ENCODE measurements at regions not wholly inside any gene's neighbourhood (a gene's known extent, or its start where the extent isn't known, plus 50 kb on each side); places are given as distances from the start of the nearest gene placed in this dataset.

DNA sequence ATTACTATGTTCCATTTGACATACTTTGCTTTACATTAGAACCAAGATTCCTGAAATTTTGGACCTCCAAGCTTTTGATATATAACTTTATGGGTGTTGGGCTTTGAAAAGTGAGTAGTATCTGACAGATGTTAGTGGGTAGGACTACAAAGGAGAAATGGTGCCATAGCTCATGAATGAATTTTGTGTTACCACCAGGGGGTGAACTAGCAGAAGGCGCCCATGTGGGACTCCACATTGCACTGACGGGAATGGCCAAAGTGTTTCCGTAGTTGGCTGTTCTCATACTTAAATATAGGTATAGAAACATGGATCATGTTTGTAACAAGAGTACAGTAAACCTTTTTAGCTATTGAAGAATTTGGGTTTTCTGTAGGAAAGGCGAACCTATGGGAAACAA, 337.5 kb downstream of the FLRT2 start:
- Histone ChIP-seq H3F3A (ENCODE audit: insufficient read depth, low read depth) (no peaks in the 10 kb centered on the region), H3K4me1 (replicated peaks; ENCODE audit: insufficient read depth) (no peaks in the 10 kb centered on the region), H3K9me3 (ENCODE audit: insufficient read depth, low read depth) (no peaks in the 10 kb centered on the region), H3K36me3 (ENCODE audit: low read depth) (no peaks in the 10 kb centered on the region), H2AFZ (no peak overlapping the region), H3K27me3 (ENCODE audit: insufficient read depth, low read depth) (no peaks in the 10 kb centered on the region), H3K9me2 (ENCODE audit: insufficient read depth) (no peaks in the 10 kb centered on the region), H3K4me3 (no peak overlapping the region), H4K20me1 (ENCODE audit: insufficient read depth) (no peaks in the 10 kb centered on the region), H3K79me2 (ENCODE audit: low read depth) (no peaks in the 10 kb centered on the region), H3K4me2 (no peak overlapping the region), H3K27ac (no peak overlapping the region)
- BruUV-seq (replicated peaks): no TSS peak
- no peak for DNase-seq
- CTCF ChIA-PET: no interaction called here
- POLR2A ChIA-PET (ENCODE audit: unreplicated experiment): no interaction called here
- TF ChIP-seq EZH2 (IDR thresholded peaks at IDR 0.05; ENCODE audit: low read depth): no peak
- TF ChIP-seq, protein P1, sequence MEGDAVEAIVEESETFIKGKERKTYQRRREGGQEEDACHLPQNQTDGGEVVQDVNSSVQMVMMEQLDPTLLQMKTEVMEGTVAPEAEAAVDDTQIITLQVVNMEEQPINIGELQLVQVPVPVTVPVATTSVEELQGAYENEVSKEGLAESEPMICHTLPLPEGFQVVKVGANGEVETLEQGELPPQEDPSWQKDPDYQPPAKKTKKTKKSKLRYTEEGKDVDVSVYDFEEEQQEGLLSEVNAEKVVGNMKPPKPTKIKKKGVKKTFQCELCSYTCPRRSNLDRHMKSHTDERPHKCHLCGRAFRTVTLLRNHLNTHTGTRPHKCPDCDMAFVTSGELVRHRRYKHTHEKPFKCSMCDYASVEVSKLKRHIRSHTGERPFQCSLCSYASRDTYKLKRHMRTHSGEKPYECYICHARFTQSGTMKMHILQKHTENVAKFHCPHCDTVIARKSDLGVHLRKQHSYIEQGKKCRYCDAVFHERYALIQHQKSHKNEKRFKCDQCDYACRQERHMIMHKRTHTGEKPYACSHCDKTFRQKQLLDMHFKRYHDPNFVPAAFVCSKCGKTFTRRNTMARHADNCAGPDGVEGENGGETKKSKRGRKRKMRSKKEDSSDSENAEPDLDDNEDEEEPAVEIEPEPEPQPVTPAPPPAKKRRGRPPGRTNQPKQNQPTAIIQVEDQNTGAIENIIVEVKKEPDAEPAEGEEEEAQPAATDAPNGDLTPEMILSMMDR (conservative IDR thresholded peaks at IDR 0.05): no peak
- intact Hi-C loops (cut with micrococcal nuclease; ENCODE audit: unreplicated experiment): no loop called here

DNA sequence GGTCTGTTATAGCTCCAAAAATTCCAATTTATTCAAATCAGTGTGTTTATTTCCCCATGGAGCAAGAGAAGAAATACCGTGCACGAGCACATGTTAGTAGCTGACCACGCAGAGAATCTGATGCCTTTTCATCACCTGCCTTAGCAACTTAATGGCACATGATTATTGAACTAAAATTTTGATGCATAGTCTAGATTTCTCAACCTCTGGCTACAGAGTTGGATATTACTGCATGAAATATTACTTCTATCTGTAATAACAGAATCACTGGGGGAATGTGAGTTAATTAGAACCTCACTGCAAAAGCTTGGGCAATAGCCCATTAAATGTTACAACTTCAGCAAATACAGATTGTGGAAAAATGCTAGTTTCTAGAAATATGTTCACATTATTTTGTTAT, 335.8 kb downstream of the FLRT2 start:
- H3K4me1 ChIP-seq (replicated peaks; ENCODE audit: insufficient read depth): no peaks in the 10 kb centered on the region
- CTCF ChIA-PET: no interaction called here
- intact Hi-C loops (cut with micrococcal nuclease; ENCODE audit: unreplicated experiment): no loop called here

DNA sequence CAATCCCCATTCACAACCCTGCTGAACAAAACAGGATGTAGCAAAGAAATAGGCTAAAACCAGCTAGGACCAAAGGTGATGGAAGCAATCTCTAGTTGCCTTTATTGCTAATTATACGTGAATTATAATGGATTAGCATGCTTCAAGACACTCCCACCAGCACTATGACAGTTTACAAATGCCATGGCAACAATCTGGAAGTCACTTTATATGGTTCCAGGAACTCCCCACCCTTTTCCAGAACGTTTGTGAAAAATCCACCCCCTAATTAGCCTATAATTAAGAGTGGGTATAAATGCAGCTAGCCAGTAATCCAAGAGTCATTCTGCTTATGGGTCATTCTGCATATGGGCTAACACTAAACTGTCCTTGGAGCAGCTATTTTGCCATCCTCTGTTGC, 328.7 kb downstream of the FLRT2 start:
- no peaks in the 10 kb centered on the region for H3K9me2 ChIP-seq (ENCODE audit: insufficient read depth)
- intact Hi-C loops (cut with micrococcal nuclease; ENCODE audit: unreplicated experiment): no loop called here
- H3K9me3 ChIP-seq (ENCODE audit: insufficient read depth, low read depth): no peaks in the 10 kb centered on the region
- H3K79me2 ChIP-seq (ENCODE audit: low read depth): no peaks in the 10 kb centered on the region
- CTCF ChIA-PET: no interaction called here
- H2AFZ ChIP-seq: no peak overlapping the region
- no peaks in the 10 kb centered on the region for H3F3A ChIP-seq (ENCODE audit: insufficient read depth, low read depth)
- TF ChIP-seq, protein P1 (conservative IDR thresholded peaks at IDR 0.05): no peak
- TF ChIP-seq EZH2 (IDR thresholded peaks at IDR 0.05; ENCODE audit: low read depth): no peak
- no peaks in the 10 kb centered on the region for H3K27me3 ChIP-seq (ENCODE audit: insufficient read depth, low read depth)
- no peak overlapping the region for H3K4me2 ChIP-seq
- POLR2A ChIA-PET (ENCODE audit: unreplicated experiment): no interaction called here
- no peak overlapping the region for H3K4me3 ChIP-seq
- H4K20me1 ChIP-seq (ENCODE audit: insufficient read depth): no peaks in the 10 kb centered on the region
- BruUV-seq (replicated peaks): no TSS peak
- no peak overlapping the region for H3K27ac ChIP-seq
- no peak for DNase-seq
- H3K36me3 ChIP-seq (ENCODE audit: low read depth): no peaks in the 10 kb centered on the region
- H3K4me1 ChIP-seq (replicated peaks; ENCODE audit: insufficient read depth): no peaks in the 10 kb centered on the region

More for the DNA sequence above, 335.8 kb downstream of the FLRT2 start:
- Histone ChIP-seq H3K36me3 (ENCODE audit: low read depth) (no peaks in the 10 kb centered on the region), H3K79me2 (ENCODE audit: low read depth) (no peaks in the 10 kb centered on the region), H3F3A (ENCODE audit: insufficient read depth, low read depth) (no peaks in the 10 kb centered on the region), H3K4me3 (no peak overlapping the region), H4K20me1 (ENCODE audit: insufficient read depth) (no peaks in the 10 kb centered on the region), H3K9me3 (ENCODE audit: insufficient read depth, low read depth) (no peaks in the 10 kb centered on the region), H3K27me3 (ENCODE audit: insufficient read depth, low read depth) (no peaks in the 10 kb centered on the region), H3K27ac (no peak overlapping the region), H3K9me2 (ENCODE audit: insufficient read depth) (no peaks in the 10 kb centered on the region), H3K4me2 (no peak overlapping the region), H2AFZ (no peak overlapping the region)
- no peak for DNase-seq
- BruUV-seq (replicated peaks): no TSS peak
- POLR2A ChIA-PET (ENCODE audit: unreplicated experiment): no interaction called here
- TF ChIP-seq EZH2 (IDR thresholded peaks at IDR 0.05; ENCODE audit: low read depth): no peak
- TF ChIP-seq, protein P1 (conservative IDR thresholded peaks at IDR 0.05): no peak

Measured in PC-9 (cell line).